ENCODE measurements at regions not wholly inside any gene's neighbourhood (a gene's known extent, or its start where the extent isn't known, plus 50 kb on each side); places are given as distances from the start of the nearest gene placed in this dataset.

DNA sequence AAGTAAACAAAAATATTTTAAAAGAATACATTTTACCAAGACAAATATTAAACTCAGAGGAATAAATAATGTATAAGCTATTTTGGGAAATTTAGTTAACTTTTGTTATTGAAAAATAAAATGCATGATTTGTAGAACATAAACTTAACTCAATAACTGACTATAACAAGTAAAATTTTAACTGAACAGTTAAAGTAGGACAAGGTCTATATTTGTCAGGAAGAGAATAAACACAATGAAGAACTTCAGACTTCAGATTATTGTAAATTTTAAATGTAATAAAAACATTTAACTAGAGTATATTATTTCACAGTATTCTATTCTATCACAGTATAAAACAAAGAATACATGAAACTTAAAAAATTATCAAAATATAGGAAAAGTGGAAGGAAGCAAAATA lies 948.8 kb upstream of the USP15 start:
- ChIA-PET CTCF (ENCODE audit: low intra/inter-chr PET ratio) (no interaction called here), POLR2A (no interaction called here)
- Histone ChIP-seq H3K79me2 (ENCODE audit: control insufficient read depth, insufficient read depth, low read length) (no peaks in the 10 kb centered on the region), H3K36me3 (ENCODE audit: control insufficient read depth, insufficient read depth, low read length) (no peaks in the 10 kb centered on the region), H3K9ac (ENCODE audit: insufficient read depth in 1 of 2, low read depth in 2 of 2, low read length in 2 of 2) (no peak overlapping the region), H4K20me1 (replicated peaks; ENCODE audit: control insufficient read depth, insufficient read depth, low read length) (no peaks in the 10 kb centered on the region), H3K4me2 (ENCODE audit: insufficient read depth, low read length) (no peak overlapping the region), H3K9me1 (ENCODE audit: control insufficient read depth, insufficient read depth, low read length) (no peaks in the 10 kb centered on the region), H3K4me3 (no peak overlapping the region), H3K4me1 (replicated peaks in 1 of 2; ENCODE audit: control insufficient read depth in 2 of 2, insufficient read depth in 2 of 2, low read length in 2 of 2) (no peaks in the 10 kb centered on the region), H2AFZ (ENCODE audit: low read depth, low read length) (no peak overlapping the region), H3K27me3 (ENCODE audit: control insufficient read depth in 2 of 2, insufficient read depth in 2 of 2, low read length in 2 of 2) (no peaks in the 10 kb centered on the region), H3K9me3 (replicated peaks; ENCODE audit: control insufficient read depth, insufficient read depth, low read depth, low read length) (no peaks in the 10 kb centered on the region), H3K27ac (ENCODE audit: extremely low read depth, low read depth, low read length) (no peak overlapping the region)
- ATAC-seq (no peak), FAIRE-seq (no peak), DNase-seq (ENCODE audit: extremely low read depth in 1 of 4, low spot score in 3 of 4) (no peak)
- intact Hi-C loops (cut with micrococcal nuclease) (no loop called here), in situ Hi-C loops (cut with MboI) (no loop called here)
- TF ChIP-seq SMARCA5 (IDR thresholded peaks at IDR 0.05) (no peak), TEAD1 (CRISPR knock-in tag; IDR thresholded peaks at IDR 0.05) (no peak), HDAC6 (IDR thresholded peaks at IDR 0.05; ENCODE audit: low read depth, low read length) (no peak), ZNF431 (CRISPR knock-in tag; IDR thresholded peaks at IDR 0.05) (no peak), KAT8 (IDR thresholded peaks at IDR 0.05; ENCODE audit: low read depth) (no peak), MEF2A (IDR thresholded peaks at IDR 0.05; ENCODE audit: control insufficient read depth, low read depth, low read length) (no peak)
- no TSS peak for BruUV-seq (replicated peaks)

DNA sequence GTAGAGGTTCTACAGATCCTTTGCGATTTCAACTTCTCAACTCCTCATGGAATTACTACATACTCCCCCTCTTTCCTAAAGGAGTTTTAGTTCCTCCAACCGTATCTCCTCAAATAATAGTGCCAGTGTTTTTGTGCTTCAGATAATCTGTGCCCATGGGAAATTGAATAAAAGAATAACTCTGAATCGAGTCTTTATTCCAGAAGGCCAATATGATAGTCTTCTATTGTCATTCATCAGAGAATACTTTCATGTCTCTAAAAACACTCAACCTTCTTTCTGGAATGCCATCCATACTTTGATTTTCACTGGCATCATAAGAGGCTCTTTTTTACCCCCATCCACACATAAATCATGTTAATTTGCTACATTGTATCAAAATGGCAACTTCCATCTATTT lies 911.3 kb upstream of the USP15 start:
- Histone ChIP-seq H3K9me1 (ENCODE audit: control insufficient read depth, insufficient read depth, low read length) (no peaks in the 10 kb centered on the region), H3K27me3 (ENCODE audit: control insufficient read depth in 2 of 2, insufficient read depth in 2 of 2, low read length in 2 of 2) (no peaks in the 10 kb centered on the region), H3K27ac (ENCODE audit: extremely low read depth, low read depth, low read length) (no peak overlapping the region), H4K20me1 (replicated peaks; ENCODE audit: control insufficient read depth, insufficient read depth, low read length) (no peaks in the 10 kb centered on the region), H3K4me1 (replicated peaks in 1 of 2; ENCODE audit: control insufficient read depth in 2 of 2, insufficient read depth in 2 of 2, low read length in 2 of 2) (no peaks in the 10 kb centered on the region), H3K4me2 (ENCODE audit: insufficient read depth, low read length) (no peak overlapping the region), H3K9ac (ENCODE audit: insufficient read depth in 1 of 2, low read depth in 2 of 2, low read length in 2 of 2) (no peak overlapping the region), H3K36me3 (ENCODE audit: control insufficient read depth, insufficient read depth, low read length) (no peaks in the 10 kb centered on the region), H3K79me2 (ENCODE audit: control insufficient read depth, insufficient read depth, low read length) (no peaks in the 10 kb centered on the region), H3K4me3 (no peak overlapping the region), H2AFZ (ENCODE audit: low read depth, low read length) (no peak overlapping the region), H3K9me3 (replicated peaks; ENCODE audit: control insufficient read depth, insufficient read depth, low read depth, low read length) (no peaks in the 10 kb centered on the region)
- FAIRE-seq (no peak), ATAC-seq (no peak), DNase-seq (ENCODE audit: extremely low read depth in 1 of 4, low spot score in 3 of 4) (no peak)
- in situ Hi-C loops (cut with MboI), result no loop called here
- CTCF ChIA-PET (ENCODE audit: low intra/inter-chr PET ratio), result no interaction called here
- 0% methylated on average over 3 of the region's 3 CpGs for WGBS (ENCODE audit: insufficient coverage, low coverage, missing lambda C conversion rate)
- POLR2A ChIA-PET, result no interaction called here
- no TSS peak for BruUV-seq (replicated peaks)
- TF ChIP-seq BACH1 (tag; IDR thresholded peaks at IDR 0.05) (no peak), POLR2H (tag; IDR thresholded peaks at IDR 0.05; ENCODE audit: low read depth) (no peak), ZNF384 (IDR thresholded peaks at IDR 0.05; ENCODE audit: low read depth, low read length) (no peak)
- intact Hi-C loops (cut with micrococcal nuclease), result no loop called here

Data from K562 (cell line).